ENCODE measurements at regions not wholly inside any gene's neighbourhood (a gene's known extent, or its start where the extent isn't known, plus 50 kb on each side); places are given as distances from the start of the nearest gene placed in this dataset.

DNA sequence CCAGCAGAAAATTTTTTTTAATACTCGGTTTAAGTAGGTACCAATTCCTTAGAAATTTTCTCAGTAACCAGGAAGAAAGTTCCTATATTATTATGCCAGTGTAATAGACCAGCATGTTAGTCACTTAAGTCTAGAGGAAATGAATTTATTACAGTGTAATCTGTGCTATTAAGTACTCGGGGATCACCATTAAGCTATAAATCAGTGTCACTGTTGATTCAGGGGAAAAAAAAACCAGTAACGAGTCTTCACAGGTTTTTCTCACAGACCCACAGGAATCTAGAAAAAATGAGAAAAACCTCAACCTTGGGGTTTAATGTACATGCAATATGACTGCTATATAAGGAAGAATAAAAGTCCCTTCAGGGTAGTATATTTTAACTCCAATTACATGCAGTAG, 138.3 kb upstream of the IL1RAPL2 start:
- Histone ChIP-seq H3K4me1 (peaks cover 6% of the 10 kb centered on the region), H3K27ac (no peak overlapping the region), H3K79me2 (ENCODE audit: low read depth) (no peaks in the 10 kb centered on the region), H3K27me3 (no peaks in the 10 kb centered on the region), H4K20me1 (ENCODE audit: low read depth) (no peaks in the 10 kb centered on the region), H3K36me3 (no peaks in the 10 kb centered on the region), H3K4me3 (no peak overlapping the region), H3K9me3 (ENCODE audit: low read depth) (no peaks in the 10 kb centered on the region), H2AFZ (replicated peaks) (no peak overlapping the region), H3K9ac (no peak overlapping the region), H3K4me2 (no peak overlapping the region), H3F3A (ENCODE audit: low read depth) (no peaks in the 10 kb centered on the region)
- no peaks in the 10 kb centered on the region for H3K9me3 Mint-ChIP-seq
- H3K4me3 Mint-ChIP-seq, result no peak overlapping the region
- peaks cover 41% of the 10 kb centered on the region for H3K4me1 Mint-ChIP-seq
- no peak overlapping the region for H3K27ac Mint-ChIP-seq
- no peak for TF ChIP-seq EZH2 (IDR thresholded peaks at IDR 0.05)
- no peak for DNase-seq (ENCODE audit: low spot score)
- H3K36me3 Mint-ChIP-seq, result no peaks in the 10 kb centered on the region
- no peaks in the 10 kb centered on the region for H3K27me3 Mint-ChIP-seq (ENCODE audit: insufficient read depth, low read depth)

DNA sequence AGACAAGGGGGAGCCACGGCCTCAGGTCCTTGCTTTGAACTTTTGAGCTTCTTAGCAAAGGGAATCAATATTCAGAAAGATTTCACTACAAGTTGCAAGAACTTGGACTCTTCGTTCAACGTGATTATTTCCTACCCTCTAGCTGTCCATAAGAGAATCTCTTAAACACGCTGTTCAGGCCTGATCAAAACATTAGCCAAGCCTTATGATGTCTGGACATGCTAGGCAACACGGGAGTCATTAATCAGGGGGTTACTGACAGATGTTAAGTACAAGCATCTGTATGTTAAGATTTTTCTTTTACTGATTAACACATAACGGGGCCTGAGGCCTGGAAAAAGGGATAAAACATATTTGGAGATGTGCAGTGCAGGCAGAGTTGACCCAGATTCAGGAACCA, 138.9 kb upstream of the IL1RAPL2 start:
- H3K4me2 ChIP-seq, result no peak overlapping the region
- Mint-ChIP-seq H3K36me3 (no peaks in the 10 kb centered on the region), H3K27ac (peak overlapping the region; percentile 46), H3K9me3 (no peaks in the 10 kb centered on the region), H3K4me1 (peaks cover 41% of the 10 kb centered on the region), H3K4me3 (no peak overlapping the region), H3K27me3 (ENCODE audit: insufficient read depth, low read depth) (no peaks in the 10 kb centered on the region)
- H3K36me3 ChIP-seq, result no peaks in the 10 kb centered on the region
- no peaks in the 10 kb centered on the region for H3K9me3 ChIP-seq (ENCODE audit: low read depth)
- H3K27ac ChIP-seq, result no peak overlapping the region
- no peaks in the 10 kb centered on the region for H3F3A ChIP-seq (ENCODE audit: low read depth)
- no peaks in the 10 kb centered on the region for H4K20me1 ChIP-seq (ENCODE audit: low read depth)
- DNase-seq (ENCODE audit: low spot score), result no peak
- no peaks in the 10 kb centered on the region for H3K79me2 ChIP-seq (ENCODE audit: low read depth)
- H3K27me3 ChIP-seq, result no peaks in the 10 kb centered on the region
- H3K9ac ChIP-seq, result no peak overlapping the region
- peaks cover 6% of the 10 kb centered on the region for H3K4me1 ChIP-seq
- TF ChIP-seq, protein P1, sequence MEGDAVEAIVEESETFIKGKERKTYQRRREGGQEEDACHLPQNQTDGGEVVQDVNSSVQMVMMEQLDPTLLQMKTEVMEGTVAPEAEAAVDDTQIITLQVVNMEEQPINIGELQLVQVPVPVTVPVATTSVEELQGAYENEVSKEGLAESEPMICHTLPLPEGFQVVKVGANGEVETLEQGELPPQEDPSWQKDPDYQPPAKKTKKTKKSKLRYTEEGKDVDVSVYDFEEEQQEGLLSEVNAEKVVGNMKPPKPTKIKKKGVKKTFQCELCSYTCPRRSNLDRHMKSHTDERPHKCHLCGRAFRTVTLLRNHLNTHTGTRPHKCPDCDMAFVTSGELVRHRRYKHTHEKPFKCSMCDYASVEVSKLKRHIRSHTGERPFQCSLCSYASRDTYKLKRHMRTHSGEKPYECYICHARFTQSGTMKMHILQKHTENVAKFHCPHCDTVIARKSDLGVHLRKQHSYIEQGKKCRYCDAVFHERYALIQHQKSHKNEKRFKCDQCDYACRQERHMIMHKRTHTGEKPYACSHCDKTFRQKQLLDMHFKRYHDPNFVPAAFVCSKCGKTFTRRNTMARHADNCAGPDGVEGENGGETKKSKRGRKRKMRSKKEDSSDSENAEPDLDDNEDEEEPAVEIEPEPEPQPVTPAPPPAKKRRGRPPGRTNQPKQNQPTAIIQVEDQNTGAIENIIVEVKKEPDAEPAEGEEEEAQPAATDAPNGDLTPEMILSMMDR (IDR thresholded peaks at IDR 0.05), result no peak
- no peak overlapping the region for H2AFZ ChIP-seq (replicated peaks)
- no peak overlapping the region for H3K4me3 ChIP-seq

DNA sequence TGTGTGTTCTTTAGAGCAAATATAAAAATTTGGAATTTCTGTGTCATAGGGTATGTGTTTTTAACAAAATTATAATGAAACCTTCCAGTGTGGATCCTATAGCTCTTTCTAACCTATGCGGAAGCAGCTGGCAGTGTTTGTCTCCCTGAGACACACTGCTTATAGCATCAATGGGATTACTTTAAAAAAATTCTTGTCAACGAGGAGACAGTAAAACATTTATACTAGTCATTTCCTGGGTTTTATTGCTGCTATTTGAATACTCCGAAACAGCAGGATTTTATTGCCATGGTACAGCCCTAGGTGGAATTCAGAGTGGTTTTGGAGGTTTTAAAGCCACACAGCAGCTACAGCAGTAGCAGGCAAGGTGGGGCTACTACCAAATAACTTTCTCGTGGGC, 145.1 kb upstream of the IL1RAPL2 start:
- H3K4me1 ChIP-seq, result peaks cover under 1% of the 10 kb centered on the region
- no peak overlapping the region for H3K4me2 ChIP-seq
- H2AFZ ChIP-seq (replicated peaks), result no peak overlapping the region
- peaks cover 7% of the 10 kb centered on the region for H3K4me1 Mint-ChIP-seq
- no peaks in the 10 kb centered on the region for H4K20me1 ChIP-seq (ENCODE audit: low read depth)
- H3K27me3 Mint-ChIP-seq (ENCODE audit: insufficient read depth, low read depth), result peaks cover 4% of the 10 kb centered on the region
- H3K4me3 Mint-ChIP-seq, result no peak overlapping the region
- no peak overlapping the region for H3K27ac Mint-ChIP-seq
- no peaks in the 10 kb centered on the region for H3F3A ChIP-seq (ENCODE audit: low read depth)
- peaks cover 9% of the 10 kb centered on the region for H3K9me3 Mint-ChIP-seq
- no peaks in the 10 kb centered on the region for H3K36me3 Mint-ChIP-seq
- H3K27ac ChIP-seq, result no peak overlapping the region
- peaks cover 7% of the 10 kb centered on the region for H3K9me3 ChIP-seq (ENCODE audit: low read depth)
- no peaks in the 10 kb centered on the region for H3K27me3 ChIP-seq
- H3K4me3 ChIP-seq, result no peak overlapping the region
- no peaks in the 10 kb centered on the region for H3K79me2 ChIP-seq (ENCODE audit: low read depth)
- H3K9ac ChIP-seq, result no peak overlapping the region
- TF ChIP-seq, protein P1 (IDR thresholded peaks at IDR 0.05), result no peak
- TF ChIP-seq EZH2phosphoT487 (IDR thresholded peaks at IDR 0.05), result no peak
- no peak for TF ChIP-seq EZH2 (IDR thresholded peaks at IDR 0.05)
- no peak for DNase-seq (ENCODE audit: low spot score)
- no peaks in the 10 kb centered on the region for H3K36me3 ChIP-seq

DNA sequence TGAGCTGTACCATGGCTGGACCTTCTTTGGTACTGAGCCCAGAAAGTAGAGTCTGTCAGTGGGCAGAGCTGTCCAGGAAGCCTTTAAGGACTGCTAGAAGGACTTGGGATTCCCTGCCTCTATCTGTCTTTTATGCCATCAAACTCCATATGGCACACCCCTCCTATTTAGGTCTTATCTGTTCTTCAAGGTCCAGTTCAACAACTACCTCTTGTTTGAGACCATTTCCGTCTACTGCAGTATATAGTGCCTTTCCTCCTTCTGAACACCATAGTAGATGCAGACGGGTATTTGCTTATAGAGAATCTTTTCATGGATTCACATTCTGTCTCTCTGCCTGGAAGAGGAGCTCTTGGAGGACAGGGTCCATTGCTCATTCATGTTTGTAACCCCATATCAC, 146.1 kb upstream of the IL1RAPL2 start:
- H4K20me1 ChIP-seq (ENCODE audit: low read depth), result no peaks in the 10 kb centered on the region
- H3F3A ChIP-seq (ENCODE audit: low read depth), result no peaks in the 10 kb centered on the region
- no peak for DNase-seq (ENCODE audit: low spot score)
- H3K4me2 ChIP-seq, result no peak overlapping the region
- no peaks in the 10 kb centered on the region for H3K79me2 ChIP-seq (ENCODE audit: low read depth)
- H3K9me3 Mint-ChIP-seq, result peaks cover 9% of the 10 kb centered on the region
- H2AFZ ChIP-seq (replicated peaks), result no peak overlapping the region
- H3K4me3 ChIP-seq, result no peak overlapping the region
- no peak overlapping the region for H3K9ac ChIP-seq
- H3K36me3 Mint-ChIP-seq, result no peaks in the 10 kb centered on the region
- no peaks in the 10 kb centered on the region for H3K36me3 ChIP-seq
- H3K27ac Mint-ChIP-seq, result no peak overlapping the region
- peaks cover 7% of the 10 kb centered on the region for H3K9me3 ChIP-seq (ENCODE audit: low read depth)
- no peak overlapping the region for H3K27ac ChIP-seq
- H3K4me3 Mint-ChIP-seq, result no peak overlapping the region
- no peaks in the 10 kb centered on the region for H3K27me3 ChIP-seq
- peaks cover 1% of the 10 kb centered on the region for H3K4me1 Mint-ChIP-seq
- peaks cover 4% of the 10 kb centered on the region for H3K27me3 Mint-ChIP-seq (ENCODE audit: insufficient read depth, low read depth)
- no peak for TF ChIP-seq EZH2phosphoT487 (IDR thresholded peaks at IDR 0.05)
- no peak for TF ChIP-seq EZH2 (IDR thresholded peaks at IDR 0.05)
- TF ChIP-seq, protein P1 (IDR thresholded peaks at IDR 0.05), result no peak
- no peaks in the 10 kb centered on the region for H3K4me1 ChIP-seq
